Peyer's patch (tissue), 4 donors: ENCODE measurements at regions not wholly inside any gene's neighbourhood (a gene's known extent, or its start where the extent isn't known, plus 50 kb on each side); places are given as distances from the start of the nearest gene placed in this dataset.
"Not testable (repeated sequence)": the region's sequence is repeated elsewhere in the genome, so short reads cannot be mapped to it uniquely, and the experiment has no call there.

Experiments used
- DNase-seq, 3 donors: peaks; one replicate each; pipeline ENCODE4 v3.0.0-alpha.2; 2017 to 2019
- H3K27ac ChIP-seq, 4 donors: fragments of 200-600 bp; sonication (generic); one replicate each; pipeline ENCODE4 v1.5.1; 2016 to 2019
- H3K27me3 ChIP-seq, 2 donors: fragments of 200-600 bp; sonication (generic); one replicate each; pipeline ENCODE4 v1.5.1; 2019
- H3K36me3 ChIP-seq, 3 donors: fragments of 200-600 bp; sonication (generic); one replicate each; pipeline ENCODE4 v1.5.1; 2016 to 2019
- H3K4me1 ChIP-seq, 4 donors: fragments of 200-600 bp; sonication (generic); one replicate each; pipeline ENCODE4 v1.5.1; 2016 to 2019
- H3K4me3 ChIP-seq, 4 donors: fragments of 200-600 bp; sonication (generic); 1 replicate in 3 of 4; 2 replicates in 1 of 4; pipeline ENCODE4 v1.5.1; 2016 to 2019; ENCODE audit warnings: mild to moderate bottlenecking in 1 of 4
- H3K9me3 ChIP-seq, 4 donors: fragments of 200-600 bp; sonication (generic); one replicate each; pipeline ENCODE4 v1.5.1; 2016 to 2019; ENCODE audit warnings: mild to moderate bottlenecking in 1 of 4
- CTCF ChIP-seq, 6 experiments: fragments of 450-650 bp in 4 of 6; fragments of 200-600 bp in 2 of 6; sonication (generic) in 1 of 6; IDR thresholded peaks; one replicate each; pipeline ENCODE4 v1.5.1; 2017 to 2019; ENCODE audit warnings: antibody characterized with exemption in 6 of 6, mild to moderate bottlenecking in 3 of 6, moderate library complexity in 1 of 6
- POLR2A ChIP-seq, 2 donors: fragments of 450-650 bp; IDR thresholded peaks; one replicate each; pipeline ENCODE4 v1.5.1; 2017; ENCODE audit warnings: antibody characterized with exemption in 2 of 2, mild to moderate bottlenecking in 2 of 2, moderate library complexity in 2 of 2

GRCh38 chr18:15164446-15164845, 416.5 kb downstream of the ANKRD30B start:
- not testable (repeated sequence) for H3K27ac ChIP-seq, H3K27me3 ChIP-seq, H3K4me1 ChIP-seq, H3K4me3 ChIP-seq, DNase-seq, H3K36me3 ChIP-seq, H3K9me3 ChIP-seq

- no peaks in the 10 kb centered on the region for H3K27me3 ChIP-seq
- no peak for DNase-seq
These were observed 417.1 kb downstream of the ANKRD30B start for GRCh38 chr18:15165048-15165447.

GRCh38 chr18:15193028-15193427, 445.1 kb downstream of the ANKRD30B start:
- not testable (repeated sequence) for H3K36me3 ChIP-seq, H3K27ac ChIP-seq, H3K27me3 ChIP-seq, H3K4me3 ChIP-seq, H3K9me3 ChIP-seq, DNase-seq, H3K4me1 ChIP-seq

More at GRCh38 chr18:15165048-15165447, 417.1 kb downstream of the ANKRD30B start:
- Histone ChIP-seq H3K36me3 (no peaks in the 10 kb centered on the region), H3K9me3 (no peaks in the 10 kb centered on the region), H3K27ac (no peak overlapping the region), H3K4me3 (no peak overlapping the region), H3K4me1 (no peaks in the 10 kb centered on the region)
- TF ChIP-seq CTCF (IDR thresholded peaks at IDR 0.05) (no peak), POLR2A (IDR thresholded peaks at IDR 0.05) (no peak)

- not testable (repeated sequence) for H3K36me3 ChIP-seq, DNase-seq, H3K27ac ChIP-seq, H3K27me3 ChIP-seq, H3K4me1 ChIP-seq, H3K9me3 ChIP-seq, H3K4me3 ChIP-seq
These were observed 445.8 kb downstream of the ANKRD30B start for GRCh38 chr18:15193813-15194212.

GRCh38 chr18:15197338-15198115, 449.6 kb downstream of the ANKRD30B start:
- not testable (repeated sequence) for H3K36me3 ChIP-seq, H3K27me3 ChIP-seq, H3K9me3 ChIP-seq, H3K27ac ChIP-seq, H3K4me1 ChIP-seq
- peak in 1 of 3 donors; percentile 24 for DNase-seq
- H3K4me3 ChIP-seq: peak overlapping the region in 1 of 4 donors; percentile 25

- H3K27me3 ChIP-seq: peaks cover 0 to 6% of the 10 kb centered on the region in 2 donors
- peaks cover 0 to 3% (median 0%) of the 10 kb centered on the region in 4 donors for H3K9me3 ChIP-seq
- no peaks in the 10 kb centered on the region for H3K36me3 ChIP-seq
- peak overlapping the region in 1 of 4 donors; percentile 25 for H3K4me3 ChIP-seq
- TF ChIP-seq CTCF (IDR thresholded peaks at IDR 0.05) (no peak), POLR2A (IDR thresholded peaks at IDR 0.05) (no peak)
- H3K27ac ChIP-seq: no peak overlapping the region
- no peaks in the 10 kb centered on the region for H3K4me1 ChIP-seq
- peak in 1 of 3 donors; percentile 10 for DNase-seq
These were observed 450.1 kb downstream of the ANKRD30B start for GRCh38 chr18:15198116-15198389.
